ENCODE measurements at regions not wholly inside any gene's neighbourhood (a gene's known extent, or its start where the extent isn't known, plus 50 kb on each side); places are given as distances from the start of the nearest gene placed in this dataset.

DNA sequence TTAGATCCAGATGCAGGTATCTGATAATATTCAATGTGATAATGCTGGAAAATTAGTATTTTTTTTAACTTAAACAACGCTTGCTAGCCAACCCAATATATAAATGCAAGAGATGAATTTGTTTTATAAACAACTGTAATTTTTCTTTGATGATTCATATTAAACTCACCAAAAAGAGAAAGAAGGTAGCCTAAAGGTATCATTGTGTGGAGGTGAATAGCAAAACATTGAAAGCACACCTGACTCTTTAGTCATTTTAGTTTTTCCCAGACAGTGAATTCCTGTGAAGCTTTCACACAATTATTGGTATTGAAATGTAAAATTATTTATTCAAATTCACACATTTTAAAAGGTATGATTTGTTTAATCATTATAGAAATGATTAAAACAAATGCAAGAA, 424.0 kb downstream of the NR4A2 start:
- no peak for TF ChIP-seq BHLHE40 (IDR thresholded peaks at IDR 0.05; ENCODE audit: low read length)
- TF ChIP-seq, protein P1, sequence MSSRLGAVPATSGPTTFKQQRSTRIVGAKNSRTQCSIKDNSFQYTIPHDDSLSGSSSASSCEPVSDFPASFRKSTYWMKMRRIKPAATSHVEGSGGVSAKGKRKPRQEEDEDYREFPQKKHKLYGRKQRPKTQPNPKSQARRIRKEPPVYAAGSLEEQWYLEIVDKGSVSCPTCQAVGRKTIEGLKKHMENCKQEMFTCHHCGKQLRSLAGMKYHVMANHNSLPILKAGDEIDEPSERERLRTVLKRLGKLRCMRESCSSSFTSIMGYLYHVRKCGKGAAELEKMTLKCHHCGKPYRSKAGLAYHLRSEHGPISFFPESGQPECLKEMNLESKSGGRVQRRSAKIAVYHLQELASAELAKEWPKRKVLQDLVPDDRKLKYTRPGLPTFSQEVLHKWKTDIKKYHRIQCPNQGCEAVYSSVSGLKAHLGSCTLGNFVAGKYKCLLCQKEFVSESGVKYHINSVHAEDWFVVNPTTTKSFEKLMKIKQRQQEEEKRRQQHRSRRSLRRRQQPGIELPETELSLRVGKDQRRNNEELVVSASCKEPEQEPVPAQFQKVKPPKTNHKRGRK (tag; IDR thresholded peaks at IDR 0.05) = no peak
- TF ChIP-seq POLR2A (conservative IDR thresholded peaks at IDR 0.05) = no peak
- TF ChIP-seq, protein P2, sequence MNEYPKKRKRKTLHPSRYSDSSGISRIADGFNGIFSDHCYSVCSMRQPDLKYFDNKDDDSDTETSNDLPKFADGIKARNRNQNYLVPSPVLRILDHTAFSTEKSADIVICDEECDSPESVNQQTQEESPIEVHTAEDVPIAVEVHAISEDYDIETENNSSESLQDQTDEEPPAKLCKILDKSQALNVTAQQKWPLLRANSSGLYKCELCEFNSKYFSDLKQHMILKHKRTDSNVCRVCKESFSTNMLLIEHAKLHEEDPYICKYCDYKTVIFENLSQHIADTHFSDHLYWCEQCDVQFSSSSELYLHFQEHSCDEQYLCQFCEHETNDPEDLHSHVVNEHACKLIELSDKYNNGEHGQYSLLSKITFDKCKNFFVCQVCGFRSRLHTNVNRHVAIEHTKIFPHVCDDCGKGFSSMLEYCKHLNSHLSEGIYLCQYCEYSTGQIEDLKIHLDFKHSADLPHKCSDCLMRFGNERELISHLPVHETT (CRISPR knock-in tag; conservative IDR thresholded peaks at IDR 0.05 in 1 of 2, IDR thresholded peaks at IDR 0.05 in 1 of 2) = no peak

Data from K562 (cell line).